Calu3 (cell line): ENCODE measurements at regions not wholly inside any gene's neighbourhood (a gene's known extent, or its start where the extent isn't known, plus 50 kb on each side); places are given as distances from the start of the nearest gene placed in this dataset.

ENCODE experiments used
- BruUV-seq: library from RNA; stranded (reverse); fragments of 400-500 nt; replicated peaks from 2 replicates; lab custom pipeline; 2021; lab: Mats Ljungman, UMichigan
- CTCF ChIA-PET: fragments of 300-600 bp; sonication (Branson Sonifier 250); formaldehyde crosslinking; loops from one replicate; lab custom pipeline; 2022; ENCODE audit warnings: antibody characterized with exemption; lab: Charles Lee
- DNase-seq: peaks from one replicate; pipeline ENCODE4 v3.0.0; 2022
- H3K27ac Mint-ChIP-seq: one replicate; pipeline ENCODE4 v1.8.0; 2022; ENCODE audit warnings: mixed read lengths; ENCODE audit not compliant: unreplicated experiment
- H3K27me3 Mint-ChIP-seq: one replicate; pipeline ENCODE4 v1.8.0; 2022; ENCODE audit warnings: mixed read lengths; ENCODE audit not compliant: unreplicated experiment
- H3K36me3 Mint-ChIP-seq: one replicate; pipeline ENCODE4 v1.8.0; 2022; ENCODE audit warnings: mild to moderate bottlenecking, moderate library complexity, mixed read lengths; ENCODE audit not compliant: insufficient read depth, unreplicated experiment
- H3K4me1 Mint-ChIP-seq: one replicate; pipeline ENCODE4 v1.8.0; 2022; ENCODE audit warnings: mild to moderate bottlenecking, low read depth, mixed read lengths; ENCODE audit not compliant: unreplicated experiment
- H3K4me3 Mint-ChIP-seq: one replicate; pipeline ENCODE4 v1.8.0; 2022; ENCODE audit warnings: mild to moderate bottlenecking, low read depth, moderate library complexity, mixed read lengths; ENCODE audit not compliant: unreplicated experiment
- H3K9me3 Mint-ChIP-seq: one replicate; pipeline ENCODE4 v1.8.0; 2022; ENCODE audit warnings: low read depth, mixed read lengths; ENCODE audit not compliant: unreplicated experiment
- intact Hi-C: fragments of 100-400 bp; cut with micrococcal nuclease; formaldehyde crosslinking; loops from one replicate; pipeline ENCODE4 v1.10.0; 2022; ENCODE audit not compliant: unreplicated experiment
- TF ChIP-seq, protein P1 (sequence below): fragments of 200-600 bp; IDR thresholded peaks from one replicate; pipeline ENCODE4 v1.8.0; 2022; ENCODE audit warnings: antibody characterized with exemption; ENCODE audit not compliant: unreplicated experiment

DNA sequence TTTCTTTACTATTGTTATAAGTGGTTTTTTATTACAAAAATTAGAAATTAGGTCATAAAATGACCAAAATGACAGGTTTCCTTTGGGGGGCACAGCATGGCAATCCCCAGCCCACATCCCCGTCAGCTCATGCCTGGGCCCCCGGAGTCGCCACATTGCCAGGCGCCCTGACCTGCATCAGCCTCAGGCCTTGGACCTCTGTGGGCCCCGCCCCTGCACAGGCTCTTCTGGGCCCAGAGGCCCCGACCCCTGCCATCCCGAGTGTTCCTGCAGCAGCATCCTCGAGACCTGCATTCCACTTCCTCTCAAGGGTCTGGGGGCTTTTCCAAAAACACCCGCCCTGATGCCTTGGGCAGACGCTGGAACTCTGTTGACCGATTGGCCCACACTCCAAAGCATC is 391.1 kb upstream of the MGMT start:
- intact Hi-C loops = no loop called here
- no peak for DNase-seq
- Mint-ChIP-seq H3K9me3 (peaks cover 11% of the 10 kb centered on the region), H3K4me1 (no peaks in the 10 kb centered on the region), H3K27me3 (no peaks in the 10 kb centered on the region), H3K36me3 (no peaks in the 10 kb centered on the region), H3K4me3 (no peak overlapping the region), H3K27ac (no peak overlapping the region)
- CTCF ChIA-PET = no interaction called here
- BruUV-seq = no TSS peak
- TF ChIP-seq, protein P1, sequence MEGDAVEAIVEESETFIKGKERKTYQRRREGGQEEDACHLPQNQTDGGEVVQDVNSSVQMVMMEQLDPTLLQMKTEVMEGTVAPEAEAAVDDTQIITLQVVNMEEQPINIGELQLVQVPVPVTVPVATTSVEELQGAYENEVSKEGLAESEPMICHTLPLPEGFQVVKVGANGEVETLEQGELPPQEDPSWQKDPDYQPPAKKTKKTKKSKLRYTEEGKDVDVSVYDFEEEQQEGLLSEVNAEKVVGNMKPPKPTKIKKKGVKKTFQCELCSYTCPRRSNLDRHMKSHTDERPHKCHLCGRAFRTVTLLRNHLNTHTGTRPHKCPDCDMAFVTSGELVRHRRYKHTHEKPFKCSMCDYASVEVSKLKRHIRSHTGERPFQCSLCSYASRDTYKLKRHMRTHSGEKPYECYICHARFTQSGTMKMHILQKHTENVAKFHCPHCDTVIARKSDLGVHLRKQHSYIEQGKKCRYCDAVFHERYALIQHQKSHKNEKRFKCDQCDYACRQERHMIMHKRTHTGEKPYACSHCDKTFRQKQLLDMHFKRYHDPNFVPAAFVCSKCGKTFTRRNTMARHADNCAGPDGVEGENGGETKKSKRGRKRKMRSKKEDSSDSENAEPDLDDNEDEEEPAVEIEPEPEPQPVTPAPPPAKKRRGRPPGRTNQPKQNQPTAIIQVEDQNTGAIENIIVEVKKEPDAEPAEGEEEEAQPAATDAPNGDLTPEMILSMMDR = no peak

DNA sequence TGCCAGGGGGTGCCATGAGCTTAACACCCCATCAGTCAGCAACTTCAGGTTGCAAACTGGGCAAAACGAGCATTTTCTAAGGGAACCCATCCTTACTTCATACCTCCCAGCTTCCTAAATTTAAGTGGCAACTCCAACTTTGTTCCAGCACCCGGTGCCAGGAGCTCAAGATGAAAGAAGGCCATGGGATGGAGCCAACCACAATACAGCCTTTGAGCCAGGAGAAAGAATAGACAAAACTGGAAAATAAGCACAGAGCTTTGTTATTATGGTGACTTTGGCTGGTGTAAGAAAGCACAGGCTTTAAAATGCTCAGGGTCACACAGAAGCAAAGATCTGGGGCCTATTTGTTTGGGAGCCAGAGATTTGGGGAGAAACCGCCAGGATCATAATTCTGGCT is 388.7 kb upstream of the MGMT start:
- Mint-ChIP-seq H3K27me3 (no peaks in the 10 kb centered on the region), H3K9me3 (peaks cover 11% of the 10 kb centered on the region), H3K27ac (no peak overlapping the region), H3K36me3 (no peaks in the 10 kb centered on the region), H3K4me1 (no peaks in the 10 kb centered on the region), H3K4me3 (no peak overlapping the region)
- no peak for DNase-seq
- intact Hi-C loops = no loop called here
- BruUV-seq = no TSS peak
- TF ChIP-seq, protein P1 = no peak
- CTCF ChIA-PET = no interaction called here

DNA sequence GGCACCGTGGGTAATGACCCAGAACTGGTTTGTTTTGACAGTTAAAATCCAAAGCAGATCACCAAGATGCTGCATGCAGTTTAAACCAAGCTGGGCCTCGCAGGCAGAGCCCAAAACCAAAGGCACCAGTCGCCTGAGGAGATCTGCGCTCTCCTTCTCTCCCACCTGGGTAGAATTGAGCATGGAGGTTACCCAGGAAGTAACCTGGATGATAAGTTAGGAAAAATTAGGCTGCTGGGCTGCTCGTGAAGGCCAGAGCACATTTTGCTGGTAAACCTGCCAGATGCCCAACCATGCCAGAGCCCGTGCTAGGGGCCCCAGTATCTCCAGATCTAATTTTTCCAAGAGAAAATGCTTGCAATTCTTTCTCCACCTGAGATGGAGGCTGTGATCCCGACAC is 388.3 kb upstream of the MGMT start:
- no peaks in the 10 kb centered on the region for H3K4me1 Mint-ChIP-seq
- intact Hi-C loops = no loop called here
- CTCF ChIA-PET = no interaction called here
- BruUV-seq = no TSS peak
- no peaks in the 10 kb centered on the region for H3K27me3 Mint-ChIP-seq
- TF ChIP-seq, protein P1 = no peak
- H3K4me3 Mint-ChIP-seq = no peak overlapping the region
- H3K36me3 Mint-ChIP-seq = no peaks in the 10 kb centered on the region
- no peak for DNase-seq
- H3K27ac Mint-ChIP-seq = no peak overlapping the region
- H3K9me3 Mint-ChIP-seq = peaks cover 11% of the 10 kb centered on the region

DNA sequence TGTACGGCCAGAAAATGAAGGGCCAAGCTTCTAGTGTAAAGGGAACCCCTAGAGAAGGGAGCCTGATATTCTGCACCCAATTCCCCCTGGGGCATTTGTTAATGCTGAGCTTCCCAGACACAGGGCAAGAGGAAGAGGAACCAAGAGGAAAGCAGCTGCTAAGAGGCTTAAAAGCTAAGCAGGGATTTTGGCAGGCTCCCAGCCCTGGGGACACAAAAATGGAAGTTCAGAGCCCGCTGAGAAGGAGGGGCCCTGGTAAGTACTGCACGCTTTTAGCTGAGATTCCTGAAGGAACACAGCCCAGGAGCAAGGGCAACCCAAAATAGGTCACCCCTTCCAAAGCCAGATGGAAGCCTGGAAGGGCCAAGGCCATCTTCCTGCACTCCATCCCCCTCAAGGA is 387.3 kb upstream of the MGMT start:
- H3K4me1 Mint-ChIP-seq = no peaks in the 10 kb centered on the region
- BruUV-seq = no TSS peak
- no peaks in the 10 kb centered on the region for H3K27me3 Mint-ChIP-seq
- CTCF ChIA-PET = no interaction called here
- TF ChIP-seq, protein P1 = no peak
- intact Hi-C loops = no loop called here
- no peak overlapping the region for H3K27ac Mint-ChIP-seq
- no peak for DNase-seq
- H3K9me3 Mint-ChIP-seq = peaks cover 11% of the 10 kb centered on the region
- H3K36me3 Mint-ChIP-seq = no peaks in the 10 kb centered on the region
- no peak overlapping the region for H3K4me3 Mint-ChIP-seq
